Activated naive CD8-positive, alpha-beta T cell (primary cell): ENCODE measurements at regions not wholly inside any gene's neighbourhood (a gene's known extent, or its start where the extent isn't known, plus 50 kb on each side); places are given as distances from the start of the nearest gene placed in this dataset.

Experiments
- H3K27ac Mint-ChIP-seq: one replicate; pipeline ENCODE4 v1.8.0; 2021; ENCODE audit warnings: mixed read lengths
- H3K27me3 Mint-ChIP-seq: one replicate; pipeline ENCODE4 v1.8.0; 2021; ENCODE audit warnings: mixed read lengths
- H3K36me3 Mint-ChIP-seq: one replicate; pipeline ENCODE4 v1.8.0; 2021; ENCODE audit warnings: mixed read lengths
- H3K4me1 Mint-ChIP-seq: one replicate; pipeline ENCODE4 v1.8.0; 2021; ENCODE audit warnings: low read depth, mixed read lengths
- H3K4me3 Mint-ChIP-seq: one replicate; pipeline ENCODE4 v1.8.0; 2021; ENCODE audit warnings: mild to moderate bottlenecking, mixed read lengths
- H3K9me3 Mint-ChIP-seq: one replicate; pipeline ENCODE4 v1.8.0; 2021; ENCODE audit warnings: low read depth, mixed read lengths

DNA sequence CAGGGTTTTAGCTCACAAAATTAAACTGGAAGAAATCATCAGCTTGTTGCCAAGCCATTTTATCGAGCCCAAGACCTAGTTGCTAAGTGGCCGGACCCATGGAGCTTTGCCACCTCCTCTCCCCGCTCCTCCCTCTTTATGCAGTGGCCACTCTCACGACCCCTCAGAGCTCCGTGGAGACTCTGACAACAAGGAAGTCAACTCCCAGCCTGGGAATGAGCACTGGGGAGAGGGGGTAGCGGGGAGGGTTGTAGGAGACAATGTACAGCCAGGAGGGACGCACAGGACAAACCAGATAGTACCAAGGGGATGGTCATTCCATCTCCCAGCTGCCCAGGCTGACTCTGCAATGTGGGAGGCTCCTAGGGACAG lies 250.9 kb downstream of the SIPA1L2 start:
- Mint-ChIP-seq H3K36me3 (no peaks in the 10 kb centered on the region), H3K4me3 (no peak overlapping the region), H3K27me3 (no peaks in the 10 kb centered on the region), H3K27ac (no peak overlapping the region), H3K9me3 (no peaks in the 10 kb centered on the region), H3K4me1 (no peaks in the 10 kb centered on the region)

DNA sequence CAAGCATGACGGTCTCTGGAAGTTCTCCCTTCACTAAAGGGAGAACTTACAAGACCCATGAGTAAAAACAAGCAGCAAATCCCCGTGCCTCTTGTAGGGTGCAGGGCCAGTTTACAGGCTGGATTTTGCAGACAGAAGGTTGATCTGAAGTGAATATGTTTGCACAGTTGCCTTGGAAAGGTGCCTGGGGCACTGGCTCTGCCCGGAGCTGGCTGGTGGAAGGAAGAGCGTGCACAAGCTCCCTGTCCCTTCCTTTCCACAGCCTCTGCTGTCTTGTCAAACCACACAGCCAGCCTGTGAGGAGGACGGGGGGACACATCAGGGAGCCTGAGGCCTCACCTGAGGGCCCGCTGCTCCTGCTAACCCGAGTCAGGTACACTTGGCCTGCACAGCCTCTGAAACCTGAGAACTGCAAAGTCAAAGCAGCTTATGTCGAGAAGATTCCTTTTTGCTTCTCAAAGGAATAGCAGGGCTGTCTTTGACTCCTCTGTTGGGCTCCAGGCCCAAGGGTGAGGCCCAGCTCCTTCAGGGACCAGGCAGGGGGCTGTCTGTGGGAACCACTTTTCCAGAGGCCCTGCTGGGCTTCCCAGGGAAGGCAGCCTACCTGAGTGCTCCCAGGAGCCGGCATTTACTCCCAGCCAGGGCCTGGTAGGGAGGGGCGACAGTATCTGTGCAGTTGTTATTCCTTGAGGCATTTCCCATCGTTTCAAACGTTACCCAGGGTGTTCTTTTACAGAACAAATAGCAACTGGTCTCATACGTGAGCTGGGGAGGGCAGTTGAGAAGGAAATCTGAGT lies 251.5 kb downstream of the SIPA1L2 start:
- no peak overlapping the region for H3K4me3 Mint-ChIP-seq
- H3K4me1 Mint-ChIP-seq: no peaks in the 10 kb centered on the region
- H3K27ac Mint-ChIP-seq: no peak overlapping the region
- H3K36me3 Mint-ChIP-seq: no peaks in the 10 kb centered on the region
- no peaks in the 10 kb centered on the region for H3K27me3 Mint-ChIP-seq
- no peaks in the 10 kb centered on the region for H3K9me3 Mint-ChIP-seq

DNA sequence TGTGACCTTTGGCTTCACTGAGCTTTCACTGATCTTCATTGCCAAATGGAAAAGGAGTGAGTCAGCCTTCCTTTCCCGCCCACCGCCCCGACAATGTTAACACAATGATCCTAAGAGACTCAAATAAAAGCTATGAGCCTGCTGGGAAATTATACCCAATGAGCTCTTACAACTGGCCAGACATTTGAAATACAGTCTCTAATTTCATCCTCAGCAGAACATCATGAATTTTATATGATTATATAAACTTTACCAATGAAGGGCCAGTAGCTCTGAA lies 252.5 kb downstream of the SIPA1L2 start:
- Mint-ChIP-seq H3K36me3 (no peaks in the 10 kb centered on the region), H3K4me3 (no peak overlapping the region), H3K27ac (no peak overlapping the region), H3K27me3 (no peaks in the 10 kb centered on the region), H3K4me1 (no peaks in the 10 kb centered on the region), H3K9me3 (no peaks in the 10 kb centered on the region)

DNA sequence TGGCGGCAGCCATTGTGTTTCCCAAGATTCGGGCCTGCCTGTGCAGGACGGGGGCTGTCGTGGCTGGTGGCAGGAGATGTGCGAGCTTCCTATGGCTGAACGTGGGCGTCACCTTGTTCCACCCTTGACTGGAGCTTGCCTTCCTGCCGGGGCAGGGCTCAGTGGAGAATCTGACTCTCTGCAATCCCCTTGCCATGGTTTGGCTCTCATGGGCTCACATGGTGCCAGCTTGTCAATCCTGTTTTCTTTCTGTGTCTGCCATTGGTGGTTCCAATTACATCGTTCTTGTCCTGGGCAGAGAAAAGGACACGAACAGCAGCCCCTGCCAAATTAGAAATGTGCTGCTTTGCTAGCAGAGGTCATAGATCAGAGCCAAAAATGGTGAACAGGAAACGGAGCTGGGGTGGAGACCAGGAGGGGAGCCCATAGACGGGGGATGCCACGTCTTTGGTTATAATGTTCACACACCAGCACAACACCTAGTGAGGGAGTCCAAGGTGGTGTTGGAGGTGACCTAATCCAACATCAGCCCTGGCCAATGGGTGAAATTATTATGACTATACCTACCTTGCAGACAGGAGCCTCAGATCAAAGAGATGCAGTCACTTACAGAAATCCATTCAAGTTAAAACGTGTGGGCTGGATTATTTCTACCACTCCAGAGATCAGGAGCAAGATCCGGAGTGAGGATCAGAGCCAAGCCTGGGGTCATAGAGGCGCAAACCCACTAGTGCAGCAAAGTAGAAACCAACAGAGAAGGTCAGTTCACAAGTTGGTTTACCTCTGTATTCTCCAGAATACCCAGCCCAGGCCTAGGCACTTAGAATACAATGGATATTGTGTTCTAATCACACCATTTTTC lies 253.1 kb downstream of the SIPA1L2 start:
- H3K4me1 Mint-ChIP-seq: no peaks in the 10 kb centered on the region

DNA sequence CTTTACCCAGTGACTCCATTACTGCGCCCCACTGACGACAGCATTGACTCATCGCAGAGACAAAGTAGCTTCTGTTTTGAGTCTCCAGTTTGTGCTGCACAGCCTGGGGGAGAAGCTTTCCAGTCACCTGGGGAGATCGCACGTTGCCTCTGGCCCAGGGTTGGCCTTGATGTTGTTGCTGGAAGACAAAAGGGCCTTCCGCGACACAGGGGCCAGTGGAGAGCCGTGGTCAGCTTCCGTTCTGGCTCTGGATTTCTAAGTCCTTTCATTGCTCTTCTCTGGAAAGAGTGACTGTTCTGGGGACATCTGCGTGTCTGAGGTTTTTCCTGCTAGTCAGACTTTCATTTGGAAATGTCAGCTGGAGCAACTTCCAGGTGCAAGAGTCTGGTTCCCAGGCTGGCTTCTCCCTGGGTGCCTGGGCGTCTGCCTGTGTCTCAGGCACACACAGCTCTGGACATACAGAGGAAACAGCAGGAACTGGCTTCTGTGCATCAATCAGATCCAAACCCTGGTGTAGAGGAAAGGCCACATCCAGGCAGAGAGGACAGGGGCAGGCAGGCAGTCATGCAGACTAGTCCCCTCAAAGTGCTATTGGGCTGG lies 257.0 kb downstream of the SIPA1L2 start:
- Mint-ChIP-seq H3K9me3 (no peaks in the 10 kb centered on the region), H3K27ac (no peak overlapping the region), H3K4me3 (no peak overlapping the region), H3K36me3 (no peaks in the 10 kb centered on the region), H3K4me1 (no peaks in the 10 kb centered on the region), H3K27me3 (peaks cover 3% of the 10 kb centered on the region)

More for the DNA sequence above, 253.1 kb downstream of the SIPA1L2 start:
- H3K27me3 Mint-ChIP-seq: no peaks in the 10 kb centered on the region
- H3K36me3 Mint-ChIP-seq: no peaks in the 10 kb centered on the region
- H3K4me3 Mint-ChIP-seq: no peak overlapping the region
- no peaks in the 10 kb centered on the region for H3K9me3 Mint-ChIP-seq
- H3K27ac Mint-ChIP-seq: no peak overlapping the region

DNA sequence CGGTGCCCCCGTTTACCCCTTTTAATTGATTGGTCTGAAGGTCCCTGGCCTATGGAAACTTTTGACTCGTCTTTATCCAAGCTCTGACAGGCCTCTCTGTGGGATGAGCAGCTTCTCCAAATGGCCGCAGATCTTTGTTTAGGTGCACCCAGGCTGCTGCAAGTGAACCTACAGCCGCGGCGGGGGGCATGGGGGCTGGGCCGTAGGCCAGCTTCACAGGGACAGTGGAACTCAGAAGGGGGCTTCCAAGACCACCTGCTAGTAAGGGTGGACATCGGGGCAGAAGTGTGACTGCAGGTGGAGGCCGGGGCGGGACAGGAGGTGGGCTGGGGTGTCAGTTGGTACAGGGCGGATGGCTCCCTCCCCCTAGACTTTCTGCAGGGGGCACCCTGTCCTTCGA lies 257.5 kb downstream of the SIPA1L2 start:
- Mint-ChIP-seq H3K27me3 (peaks cover 3% of the 10 kb centered on the region), H3K36me3 (no peaks in the 10 kb centered on the region), H3K9me3 (no peaks in the 10 kb centered on the region), H3K27ac (no peak overlapping the region), H3K4me1 (no peaks in the 10 kb centered on the region), H3K4me3 (no peak overlapping the region)

DNA sequence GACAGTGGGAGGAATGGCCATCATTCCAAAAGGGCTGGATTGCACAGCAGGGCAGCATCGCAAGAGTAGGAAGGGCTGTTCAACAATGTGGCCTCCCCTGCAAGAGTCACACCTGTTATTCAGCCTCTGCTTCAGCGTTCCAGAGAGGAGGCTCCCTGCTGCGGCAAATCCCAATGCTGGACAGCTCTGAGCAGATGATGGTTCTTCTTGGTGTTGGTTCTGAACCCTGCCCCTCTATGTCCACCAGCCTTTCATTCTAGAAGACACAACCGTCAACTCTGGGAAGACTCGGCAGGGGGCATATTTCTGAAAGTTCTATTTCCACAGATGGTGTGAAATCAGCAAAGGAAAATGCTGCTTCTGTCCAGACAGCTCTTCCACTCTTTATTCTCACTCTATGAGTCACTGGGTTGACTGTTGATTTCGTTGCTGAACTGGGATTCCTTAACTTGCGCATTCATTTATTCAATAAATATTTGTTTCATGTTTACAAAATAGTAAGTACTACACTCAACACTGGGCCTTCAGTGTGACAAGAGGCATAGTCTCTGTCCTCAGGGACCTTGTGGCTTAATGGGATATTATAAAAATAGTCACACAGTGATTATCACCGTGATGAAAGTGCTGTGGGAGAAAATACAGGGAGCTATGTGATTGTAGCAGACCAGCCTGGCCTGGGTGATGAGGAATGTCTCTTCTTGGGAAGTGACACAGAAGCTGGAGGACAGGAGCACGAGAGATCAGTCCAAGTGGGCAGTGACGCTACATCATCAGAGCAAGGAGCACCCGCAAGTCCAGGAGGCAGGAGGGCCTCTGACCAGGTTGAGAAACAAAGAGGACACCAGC lies 260.3 kb downstream of the SIPA1L2 start:
- Mint-ChIP-seq H3K4me1 (no peaks in the 10 kb centered on the region), H3K27me3 (peaks cover 3% of the 10 kb centered on the region), H3K27ac (no peak overlapping the region), H3K4me3 (no peak overlapping the region), H3K9me3 (no peaks in the 10 kb centered on the region), H3K36me3 (no peaks in the 10 kb centered on the region)

DNA sequence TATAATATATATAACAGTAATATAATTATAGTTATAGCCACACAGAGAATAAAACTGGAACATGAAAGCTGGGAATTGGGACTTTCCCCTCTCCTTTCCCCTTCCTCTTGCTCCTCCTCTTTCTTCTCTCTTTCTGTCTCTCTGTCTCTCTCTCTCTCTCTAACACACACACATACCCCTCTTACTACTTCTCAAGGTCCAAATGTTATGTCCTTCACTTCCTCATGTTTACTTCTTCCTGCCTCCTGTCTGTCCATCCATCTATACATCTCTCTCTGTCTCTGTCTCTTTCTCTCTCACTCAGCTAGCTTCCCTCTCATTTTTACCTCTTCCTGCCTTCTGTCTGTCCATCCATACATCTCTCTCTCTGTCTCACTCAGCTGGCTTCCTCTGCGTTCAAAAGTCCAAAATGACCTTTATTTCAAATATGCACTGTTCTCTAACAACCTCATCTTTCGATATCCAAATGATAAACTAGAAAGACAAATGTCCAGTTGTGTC lies 261.1 kb downstream of the SIPA1L2 start:
- Mint-ChIP-seq H3K27me3 (peaks cover 3% of the 10 kb centered on the region), H3K27ac (no peak overlapping the region), H3K36me3 (no peaks in the 10 kb centered on the region), H3K4me3 (no peak overlapping the region), H3K4me1 (no peaks in the 10 kb centered on the region), H3K9me3 (no peaks in the 10 kb centered on the region)

DNA sequence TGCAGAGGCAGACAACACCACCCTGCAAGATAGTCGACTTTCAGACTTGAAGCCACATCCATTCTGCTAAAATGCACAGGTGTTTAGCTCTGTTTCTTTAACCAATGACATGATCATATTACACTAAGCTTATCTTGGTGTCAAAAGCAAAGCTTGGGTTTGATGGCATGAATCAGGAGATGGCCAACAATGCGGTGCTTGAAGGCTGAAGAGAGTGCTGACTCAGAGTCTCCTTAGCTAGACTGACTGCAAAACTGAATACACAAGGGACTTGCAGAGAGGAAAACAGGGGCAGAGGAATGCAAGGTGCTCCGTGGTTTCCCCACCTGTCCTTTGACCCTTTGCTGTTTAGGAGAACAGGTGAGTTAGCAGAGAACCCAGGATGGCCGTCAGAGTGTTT lies 262.6 kb downstream of the SIPA1L2 start:
- Mint-ChIP-seq H3K36me3 (no peaks in the 10 kb centered on the region), H3K4me1 (no peaks in the 10 kb centered on the region), H3K27ac (no peak overlapping the region), H3K4me3 (no peak overlapping the region), H3K27me3 (peaks cover 3% of the 10 kb centered on the region), H3K9me3 (no peaks in the 10 kb centered on the region)

DNA sequence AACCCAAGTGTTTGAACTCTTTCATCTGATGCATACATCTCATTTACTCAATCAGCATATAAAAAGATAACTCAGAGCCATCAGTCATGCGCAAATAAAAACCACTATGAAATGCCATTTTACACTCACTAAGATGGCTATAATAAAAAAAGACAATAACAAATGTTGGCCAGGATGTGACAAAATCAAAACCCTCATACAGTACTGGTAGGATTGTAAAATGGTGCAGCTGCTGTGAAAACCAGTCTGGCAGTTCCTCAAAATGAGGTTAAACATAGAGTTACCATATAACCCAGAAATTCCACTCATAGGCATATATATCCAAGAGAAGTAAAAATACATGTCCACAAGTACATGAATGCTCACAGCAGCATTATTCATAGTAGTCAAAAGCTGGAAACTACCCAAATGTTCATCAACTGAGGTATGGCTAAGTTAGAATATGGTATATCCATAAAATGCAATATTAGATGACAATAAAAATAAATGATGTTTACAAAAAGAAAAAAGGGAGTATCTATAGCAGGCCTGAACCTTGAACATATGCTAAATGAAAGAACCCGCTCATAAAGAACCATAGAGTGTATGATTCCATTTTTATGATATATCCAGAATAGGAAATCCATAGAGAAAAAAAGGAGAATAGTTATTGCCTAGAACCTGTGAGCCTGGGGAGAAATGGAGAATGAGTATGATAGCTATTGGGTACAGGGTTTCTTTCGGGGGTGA lies 265.1 kb downstream of the SIPA1L2 start:
- Mint-ChIP-seq H3K4me3 (no peak overlapping the region), H3K27ac (no peak overlapping the region), H3K36me3 (no peaks in the 10 kb centered on the region), H3K9me3 (no peaks in the 10 kb centered on the region), H3K27me3 (no peaks in the 10 kb centered on the region), H3K4me1 (no peaks in the 10 kb centered on the region)

DNA sequence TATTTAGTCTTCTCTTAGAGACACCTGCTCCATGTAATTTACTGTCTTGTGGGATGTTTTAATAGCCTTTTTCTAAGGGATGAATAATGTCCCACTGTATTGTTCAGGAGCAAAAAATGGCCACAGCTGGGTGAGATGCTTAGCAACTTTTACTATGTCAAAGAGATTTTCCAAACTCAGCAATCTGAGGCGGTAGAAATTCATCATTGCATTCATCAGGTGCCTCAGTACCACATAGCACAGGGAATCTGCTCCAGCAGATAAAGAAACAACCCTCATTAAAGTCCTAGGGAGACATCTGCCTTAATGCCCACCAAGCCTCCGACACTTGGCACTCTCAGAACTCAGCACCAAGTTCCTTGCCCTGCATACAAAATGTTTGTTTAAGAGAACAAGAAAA lies 266.9 kb downstream of the SIPA1L2 start:
- Mint-ChIP-seq H3K36me3 (no peaks in the 10 kb centered on the region), H3K27me3 (no peaks in the 10 kb centered on the region), H3K9me3 (no peaks in the 10 kb centered on the region), H3K4me3 (no peak overlapping the region), H3K27ac (no peak overlapping the region), H3K4me1 (no peaks in the 10 kb centered on the region)

DNA sequence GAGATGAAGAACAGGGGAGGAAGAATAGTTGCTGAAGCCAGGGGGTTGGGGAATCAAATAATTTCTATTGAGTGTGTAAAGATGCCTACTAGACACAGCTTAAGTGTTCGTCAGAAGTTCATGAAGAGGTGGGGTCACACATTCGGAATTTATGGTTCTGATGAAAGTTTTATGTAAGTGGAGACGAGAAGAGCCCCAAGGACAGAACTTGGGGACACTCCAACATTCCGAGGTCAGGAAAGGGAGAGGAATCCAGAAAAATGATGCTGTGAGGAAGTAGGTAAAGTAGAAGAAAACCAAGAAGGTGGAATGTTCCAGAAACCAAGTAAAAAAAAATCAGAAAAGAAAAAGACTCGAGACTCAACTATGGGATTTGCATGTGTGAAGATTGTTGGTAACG lies 272.5 kb downstream of the SIPA1L2 start:
- no peak overlapping the region for H3K27ac Mint-ChIP-seq
- H3K36me3 Mint-ChIP-seq: no peaks in the 10 kb centered on the region

DNA sequence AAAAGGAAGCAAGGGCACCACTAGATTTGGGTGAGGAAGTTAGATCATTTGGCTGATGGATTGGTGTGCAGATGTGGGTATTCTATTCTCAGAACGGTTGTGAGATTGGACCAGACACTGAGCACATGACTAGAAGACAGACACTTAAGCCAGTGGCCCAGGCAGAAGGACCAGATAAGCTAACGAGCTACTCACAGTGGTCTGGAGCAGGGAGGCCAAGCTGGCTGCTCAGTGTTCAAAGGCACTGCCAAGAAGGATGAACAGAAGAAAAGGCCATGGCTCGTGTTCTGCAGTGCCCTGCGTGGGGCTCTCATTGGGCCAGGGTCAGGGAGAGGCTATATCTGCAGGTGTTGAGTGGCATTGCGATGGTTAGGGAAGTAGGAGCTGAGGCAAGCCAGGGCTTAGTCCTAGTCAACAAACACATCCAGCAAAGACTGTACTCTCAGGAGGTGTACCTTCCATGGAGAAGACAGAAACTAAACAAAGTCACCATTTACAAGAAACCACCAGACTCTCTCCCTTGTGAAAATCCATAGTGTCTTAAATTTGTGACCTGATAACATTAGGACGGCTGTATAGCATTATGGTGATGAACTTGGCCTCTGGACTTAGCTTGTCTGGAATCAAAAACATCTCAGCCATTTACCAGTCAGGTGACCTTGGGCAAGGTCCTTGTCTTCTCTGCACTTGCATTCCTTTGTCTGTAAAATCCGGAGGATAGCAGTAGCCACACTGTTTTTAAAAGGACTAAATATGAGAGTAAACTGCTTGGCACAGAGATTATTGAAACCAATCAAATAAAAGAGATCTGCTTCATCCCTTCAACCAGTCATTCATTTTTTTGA lies 274.5 kb downstream of the SIPA1L2 start:
- peaks cover 6% of the 10 kb centered on the region for H3K27me3 Mint-ChIP-seq
- no peaks in the 10 kb centered on the region for H3K9me3 Mint-ChIP-seq
- no peak overlapping the region for H3K27ac Mint-ChIP-seq
- H3K36me3 Mint-ChIP-seq: no peaks in the 10 kb centered on the region
- H3K4me1 Mint-ChIP-seq: no peaks in the 10 kb centered on the region
- no peak overlapping the region for H3K4me3 Mint-ChIP-seq

More for the DNA sequence above, 272.5 kb downstream of the SIPA1L2 start:
- Mint-ChIP-seq H3K9me3 (no peaks in the 10 kb centered on the region), H3K27me3 (peaks cover 4% of the 10 kb centered on the region), H3K4me3 (no peak overlapping the region), H3K4me1 (no peaks in the 10 kb centered on the region)
